Adrenal gland (tissue), 9 donors: ENCODE measurements at regions not wholly inside any gene's neighbourhood (a gene's known extent, or its start where the extent isn't known, plus 50 kb on each side); places are given as distances from the start of the nearest gene placed in this dataset.
A peak's percentile ranks its signal among the peaks of the same experiment; 100 is the strongest.

Source experiments
- DNase-seq, 7 donors: peaks; one replicate each; pipeline ENCODE4 v3.0.0-alpha.2; 2019 to 2020
- H3K27ac ChIP-seq, 5 donors: fragments of 200-600 bp; sonication (generic) in 4 of 5; 1 replicate in 3 of 5; 2 replicates in 2 of 5; pipeline versions ENCODE4 v1.5.1 to v1.8.0; 2016 to 2020; ENCODE audit warnings: mild to moderate bottlenecking in 1 of 5
- H3K27me3 ChIP-seq: fragments of 200-600 bp; 2 replicates; pipeline ENCODE4 v1.8.0; 2021
- H3K36me3 ChIP-seq, 2 donors: fragments of 200-600 bp; replicated peaks in 1 of 2; 1 replicate in 1 of 2; 2 replicates in 1 of 2; pipeline versions ENCODE4 v1.5.1 to v1.8.0; 2018 to 2022
- H3K4me1 ChIP-seq, 2 donors: fragments of 200-600 bp; replicated peaks in 1 of 2; 1 replicate in 1 of 2; 2 replicates in 1 of 2; pipeline versions ENCODE4 v1.5.1 to v1.8.0; 2018 to 2021
- H3K4me3 ChIP-seq, 4 donors: fragments of 200-600 bp; sonication (generic) in 3 of 4; one replicate each; pipeline ENCODE4 v1.5.1; 2016 to 2018
- H3K9me3 ChIP-seq, 3 donors: fragments of 200-600 bp; sonication (generic) in 1 of 3; replicated peaks in 1 of 3; 1 replicate in 2 of 3; 2 replicates in 1 of 3; pipeline versions ENCODE4 v1.5.1 to v1.8.0; 2016 to 2021
- CTCF ChIP-seq, 6 experiments: fragments of 450-650 bp in 4 of 6; fragments of 200-600 bp in 2 of 6; sonication (generic) in 1 of 6; IDR thresholded peaks; 1 replicate in 5 of 6; 2 replicates in 1 of 6; pipeline versions ENCODE4 v1.5.1 to v1.8.0; 2016 to 2021; ENCODE audit warnings: antibody characterized with exemption in 6 of 6, mild to moderate bottlenecking in 2 of 6, moderate library complexity in 1 of 6
- POLR2A ChIP-seq, 2 donors: fragments of 450-650 bp; IDR thresholded peaks; one replicate each; pipeline ENCODE4 v1.6.1; 2017; ENCODE audit warnings: antibody characterized with exemption in 2 of 2, mild to moderate bottlenecking in 2 of 2, moderate library complexity in 1 of 2
- WGBS, 4 donors: extraction: QIAGEN DNeasy Blood & Tissue Kit in 2 of 4; methylation state at CpG; one replicate each; pipeline versions ENCODE4 v1.1.5 to v1.1.7; 2013 to 2017; 5-methylcytosine and 5-hydroxymethylcytosine counted together
- intact Hi-C, 2 donors: fragments of 100-400 bp; cut with DNase I; formaldehyde crosslinking; loops; one replicate each; pipeline versions ENCODE4 v1.14.1 to v1.15.0; 2022 to 2023
- donor health status: healthy with polysubstance abuse.
- donor health status: Bipolar disorder and iron deficiency.
- donor health status: DM: yes; HTN: yes; CAD: no.
- donor health status: DM: no; HTN: no; CAD: no.
- donor health status: DM: no; HTN: no; CAD: no.

DNA sequence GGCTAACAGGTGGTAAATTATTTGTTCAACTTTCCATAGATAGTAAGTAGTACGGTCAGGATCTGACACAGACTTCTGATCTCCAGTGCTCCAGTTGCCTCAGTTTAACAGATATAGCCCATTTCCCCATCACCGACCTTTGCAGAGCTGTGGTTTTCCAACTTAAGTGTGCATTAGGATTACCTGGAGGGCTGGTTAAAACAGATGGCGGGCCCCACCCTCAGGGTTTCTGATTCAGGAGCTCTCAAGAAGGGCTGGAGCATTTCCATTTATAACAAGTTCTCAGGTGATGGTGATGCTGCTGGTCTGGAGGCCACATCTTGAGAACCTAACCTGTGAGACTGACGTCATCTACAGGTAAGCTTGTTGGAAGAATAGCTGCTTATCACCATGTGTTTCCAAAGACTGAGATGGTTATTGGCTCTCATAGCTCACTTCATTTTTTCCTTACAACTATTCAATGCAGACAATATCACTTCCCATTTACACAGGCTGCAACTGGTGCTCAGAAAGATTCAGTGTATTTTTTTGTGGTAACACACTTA, 360.1 kb upstream of the CHD6 start:
- 81 to 93% (median 84%) methylated on average over 4 of the region's 4 CpGs for WGBS, 4 donors
- H3K27ac ChIP-seq, result no peak overlapping the region
- no peak for TF ChIP-seq POLR2A (IDR thresholded peaks at IDR 0.05)
- TF ChIP-seq CTCF (IDR thresholded peaks at IDR 0.05), result no peak
- no peak for DNase-seq
- intact Hi-C loops, result no loop called here
- H3K36me3 ChIP-seq, result no peaks in the 10 kb centered on the region
- no peaks in the 10 kb centered on the region for H3K4me1 ChIP-seq
- no peaks in the 10 kb centered on the region for H3K9me3 ChIP-seq
- no peak overlapping the region for H3K4me3 ChIP-seq
- H3K27me3 ChIP-seq, result no peaks in the 10 kb centered on the region

GRCh38 chr20:41969656-41970055, 351.5 kb upstream of the CHD6 start:
- DNase-seq, result peak; percentile 19 to 53 (median 23)
- H3K27ac ChIP-seq, result no peak overlapping the region
- 14 to 20% (median 16%) methylated on average over 6 of the region's 6 CpGs for WGBS, 4 donors
- TF ChIP-seq POLR2A (IDR thresholded peaks at IDR 0.05) (no peak), CTCF (IDR thresholded peaks at IDR 0.05) (no peak)
- no peak overlapping the region for H3K4me3 ChIP-seq
- no peaks in the 10 kb centered on the region for H3K36me3 ChIP-seq
- H3K27me3 ChIP-seq, result no peaks in the 10 kb centered on the region
- intact Hi-C loops, result no loop called here
- H3K9me3 ChIP-seq, result no peaks in the 10 kb centered on the region
- no peaks in the 10 kb centered on the region for H3K4me1 ChIP-seq

GRCh38 chr20:41960166-41960565, 342.0 kb upstream of the CHD6 start:
- H3K4me1 ChIP-seq, result no peaks in the 10 kb centered on the region
- TF ChIP-seq CTCF (IDR thresholded peaks at IDR 0.05) (no peak), POLR2A (IDR thresholded peaks at IDR 0.05) (no peak)
- 65 to 80% (median 74%) methylated on average over 7 of the region's 7 CpGs for WGBS, 4 donors

GRCh38 chr20:41958391-41958790, 340.2 kb upstream of the CHD6 start:
- Histone ChIP-seq H3K4me1 (no peaks in the 10 kb centered on the region), H3K4me3 (no peak overlapping the region), H3K27me3 (no peaks in the 10 kb centered on the region), H3K9me3 (no peaks in the 10 kb centered on the region), H3K36me3 (no peaks in the 10 kb centered on the region), H3K27ac (no peak overlapping the region)
- TF ChIP-seq POLR2A (IDR thresholded peaks at IDR 0.05) (no peak), CTCF (IDR thresholded peaks at IDR 0.05) (no peak)
- intact Hi-C loops, result loop anchor here in 1 of 2 donors (10.0 kb wide), 1 partner anchor 1226 kb away; the partner anchor contains the start of gene PTPRT
- no peak for DNase-seq
- 25 to 85% (median 78%) methylated on average over 1 of the region's 1 CpG for WGBS, 4 donors

More at GRCh38 chr20:41960166-41960565, 342.0 kb upstream of the CHD6 start:
- Histone ChIP-seq H3K4me3 (no peak overlapping the region), H3K27ac (no peak overlapping the region), H3K27me3 (no peaks in the 10 kb centered on the region), H3K36me3 (no peaks in the 10 kb centered on the region), H3K9me3 (no peaks in the 10 kb centered on the region)
- intact Hi-C loops, result no loop called here
- no peak for DNase-seq
